ENCODE measurements at regions not wholly inside any gene's neighbourhood (a gene's known extent, or its start where the extent isn't known, plus 50 kb on each side); places are given as distances from the start of the nearest gene placed in this dataset.
A peak's percentile ranks its signal among the peaks of the same experiment; 100 is the strongest.
"Not testable (repeated sequence)": the region's sequence is repeated elsewhere in the genome, so short reads cannot be mapped to it uniquely, and the experiment has no call there.

DNA sequence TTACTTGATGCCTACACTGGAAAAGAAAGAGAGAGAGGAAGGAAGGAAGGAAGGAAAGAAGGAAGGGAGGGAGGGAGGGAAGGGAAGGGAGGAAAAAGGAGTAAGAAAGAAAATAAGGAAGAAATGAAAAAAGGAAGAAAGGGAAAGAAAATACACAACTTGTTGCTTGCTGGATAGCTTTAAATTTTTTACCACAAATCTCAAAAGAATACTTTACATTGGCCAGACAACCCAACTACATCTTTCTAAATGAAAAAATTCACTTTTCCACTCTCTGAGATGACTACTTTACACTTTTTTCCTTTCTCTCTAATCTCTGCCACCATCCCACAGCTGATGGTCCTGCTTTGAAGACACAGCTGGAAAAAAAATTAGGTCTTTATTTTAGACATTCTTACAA lies 228.9 kb upstream of the FAM78B start:
- no peak for DNase-seq

DNA sequence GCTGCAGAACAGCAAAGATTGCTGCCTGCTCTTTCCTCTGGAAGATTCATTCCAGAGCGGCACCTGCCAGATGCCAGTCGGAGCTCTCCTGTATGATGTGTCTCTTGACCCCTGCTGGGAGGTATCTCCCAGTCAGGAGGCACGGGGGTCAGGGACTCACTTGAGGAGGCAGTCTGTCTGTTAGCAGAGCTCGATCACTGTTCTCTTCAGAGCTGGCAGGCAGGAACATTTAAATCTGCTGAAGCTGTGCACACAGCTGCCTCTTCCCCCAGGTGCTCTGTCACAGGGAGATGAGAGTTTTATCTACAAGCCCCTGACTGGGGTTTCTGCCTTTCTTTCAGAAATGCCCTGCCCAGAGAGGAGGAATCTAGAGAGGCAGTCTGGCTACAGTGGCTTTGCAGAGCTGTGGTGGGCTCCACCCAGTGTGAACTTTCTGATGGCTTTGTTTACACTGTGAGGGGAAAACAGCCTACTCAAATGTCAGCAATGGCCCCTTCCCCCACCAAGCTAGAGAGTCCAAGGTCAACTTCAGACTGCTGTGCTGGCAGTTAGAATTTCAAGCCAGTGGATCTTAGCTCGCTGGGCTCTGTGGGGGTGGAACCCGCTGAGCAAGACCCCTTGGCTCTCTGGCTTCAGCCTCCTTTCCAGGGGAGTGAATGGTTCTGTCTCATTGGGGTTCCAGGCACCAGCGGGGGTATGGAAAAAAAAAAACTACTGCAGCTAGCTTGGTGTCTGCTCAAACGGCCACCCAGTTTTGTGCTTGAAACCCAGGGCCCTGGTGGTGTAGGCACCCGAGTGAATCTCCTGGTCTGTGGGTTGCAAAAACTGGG lies 242.7 kb upstream of the FAM78B start:
- not testable (repeated sequence) for DNase-seq

DNA sequence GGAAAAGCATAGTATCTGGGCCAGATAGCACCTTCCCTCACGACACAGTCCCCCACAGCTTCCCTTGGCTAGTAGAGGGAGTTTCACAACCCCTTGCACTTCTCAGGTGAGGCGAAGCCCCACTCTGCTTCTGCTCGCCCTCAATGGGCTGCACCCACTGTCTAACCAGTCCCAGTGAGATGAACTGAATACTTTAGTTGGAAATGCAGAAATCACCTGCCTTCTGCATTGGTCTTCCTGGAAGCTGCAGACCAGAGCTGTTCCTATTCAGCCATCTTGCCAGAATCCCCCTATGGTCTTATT lies 243.2 kb upstream of the FAM78B start:
- no peak for DNase-seq

DNA sequence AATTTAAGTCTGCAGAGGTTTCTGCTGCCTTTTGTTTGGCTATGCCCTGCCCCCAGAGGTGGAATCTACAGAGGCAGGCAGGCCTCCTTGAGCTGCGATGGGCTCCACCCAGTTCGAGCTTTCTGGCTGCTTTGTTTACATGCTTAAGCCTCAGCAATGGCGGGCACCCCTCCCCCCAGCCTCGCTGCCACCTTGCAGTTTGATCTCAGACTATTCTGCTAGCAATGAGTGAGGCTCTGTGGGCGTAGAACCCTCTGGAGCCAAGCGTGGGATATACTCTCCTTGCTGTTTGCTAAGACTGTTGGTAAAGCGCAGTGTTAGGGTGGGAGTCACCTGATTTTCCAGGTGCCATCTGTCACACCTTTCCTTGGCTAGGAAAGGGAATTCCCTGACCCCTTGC lies 250.0 kb upstream of the FAM78B start:
- not testable (repeated sequence) for DNase-seq

DNA sequence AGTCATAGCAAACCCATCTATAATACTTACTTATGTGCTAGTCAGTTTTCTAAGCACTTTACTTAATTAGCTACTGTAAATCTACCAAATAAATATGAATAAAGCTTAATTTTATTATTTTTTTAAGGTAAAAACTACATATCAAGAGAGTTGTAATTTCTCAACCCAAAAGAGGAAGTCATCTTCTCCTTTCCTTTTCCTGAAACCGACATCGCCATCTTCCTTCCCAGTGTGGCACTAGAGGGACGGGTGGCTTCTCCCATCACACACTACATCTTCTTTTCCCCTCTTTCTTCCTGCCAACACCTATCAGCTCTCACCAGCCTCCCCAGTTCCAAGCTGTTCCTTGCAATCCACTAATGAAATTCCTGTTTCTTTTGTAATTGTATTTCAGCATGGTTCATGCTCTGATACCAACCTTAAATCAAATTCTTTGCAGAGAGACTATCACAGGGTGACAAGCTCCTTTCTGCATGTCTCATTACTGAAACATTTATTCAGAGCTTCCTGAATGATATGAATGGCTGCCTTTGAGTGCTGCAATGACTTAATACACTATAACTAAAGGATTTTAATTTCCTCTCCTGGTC lies 251.6 kb upstream of the FAM78B start:
- no peak for DNase-seq

DNA sequence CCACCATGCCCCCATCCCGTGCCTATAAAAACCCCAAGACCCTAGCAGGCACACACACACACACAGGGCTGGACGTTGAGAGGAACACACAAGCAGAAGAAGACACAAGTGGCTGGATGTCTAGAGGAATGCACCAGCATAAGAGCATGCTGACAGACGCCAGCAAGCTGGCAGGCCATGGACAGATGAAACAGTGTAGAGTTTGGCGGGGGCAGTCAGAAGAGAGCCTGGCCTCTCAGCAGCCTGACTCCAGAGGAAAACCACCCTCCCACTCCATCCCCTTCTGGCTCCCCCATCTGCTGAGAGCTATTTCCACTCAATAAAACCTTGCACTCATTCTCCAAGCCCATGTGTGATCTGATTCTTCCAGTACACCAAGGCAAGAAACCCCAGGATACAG lies 255.8 kb upstream of the FAM78B start:
- DNase-seq = not testable (repeated sequence)

DNA sequence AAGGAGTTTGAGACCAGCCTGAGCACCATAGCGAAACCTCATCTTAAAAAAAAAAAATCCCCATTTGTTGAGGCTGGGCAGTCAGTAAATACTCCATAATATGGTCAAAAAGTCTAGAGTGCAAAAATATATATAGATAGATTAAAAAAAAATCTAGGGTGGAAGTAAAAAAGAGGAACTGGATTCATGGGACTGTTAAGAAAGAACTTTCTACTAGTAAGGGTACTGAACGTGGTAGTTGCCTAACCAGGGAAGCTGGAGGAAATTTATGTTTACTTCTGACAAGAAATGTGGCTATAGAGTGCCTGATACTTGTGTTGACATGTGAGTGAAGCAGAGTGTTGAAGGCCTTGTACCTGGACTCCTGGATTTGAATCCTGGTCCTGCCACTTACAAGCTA lies 265.9 kb upstream of the FAM78B start:
- no peak for DNase-seq

DNA sequence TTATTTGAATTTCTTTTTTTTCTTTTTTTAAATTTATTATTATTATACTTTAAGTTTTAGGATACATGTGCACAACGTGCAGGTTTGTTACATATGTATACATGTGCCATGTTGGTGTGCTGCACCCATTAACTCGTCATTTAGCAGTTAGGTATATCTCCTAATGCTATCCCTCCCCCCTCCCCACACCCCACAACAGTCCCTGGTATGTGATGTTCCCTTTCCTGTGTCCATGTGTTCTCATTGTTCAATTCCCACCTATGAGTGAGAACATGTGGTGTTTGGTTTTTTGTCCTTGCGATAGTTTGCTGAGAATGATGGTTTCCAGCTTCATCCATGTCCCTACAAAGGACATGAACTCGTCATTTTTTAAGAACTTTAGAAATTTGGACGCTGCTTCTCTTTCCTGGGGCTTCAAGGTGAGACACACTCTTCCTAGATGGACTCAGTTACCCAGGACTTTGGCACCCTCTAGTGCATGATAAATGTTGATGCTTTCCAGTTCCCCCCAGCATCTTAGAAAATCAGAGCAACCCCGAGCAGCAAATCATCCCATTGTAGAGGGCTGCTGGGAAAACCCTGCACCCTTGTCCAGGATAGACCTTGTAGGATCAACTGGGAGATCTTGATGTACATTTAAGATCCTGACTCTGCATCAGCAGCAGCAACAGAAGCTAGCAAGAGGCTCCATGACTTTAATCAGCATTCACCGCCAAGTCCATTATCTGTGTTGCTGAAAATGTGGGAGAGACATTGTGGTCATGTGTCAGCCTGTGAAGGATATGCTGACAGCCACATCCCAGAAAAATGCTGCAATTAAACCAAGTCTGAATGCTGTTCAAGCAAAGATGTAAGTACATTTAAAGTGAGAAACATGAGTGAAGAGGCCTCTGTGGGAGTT lies 266.9 kb upstream of the FAM78B start:
- peak; percentile 49 for DNase-seq

DNA sequence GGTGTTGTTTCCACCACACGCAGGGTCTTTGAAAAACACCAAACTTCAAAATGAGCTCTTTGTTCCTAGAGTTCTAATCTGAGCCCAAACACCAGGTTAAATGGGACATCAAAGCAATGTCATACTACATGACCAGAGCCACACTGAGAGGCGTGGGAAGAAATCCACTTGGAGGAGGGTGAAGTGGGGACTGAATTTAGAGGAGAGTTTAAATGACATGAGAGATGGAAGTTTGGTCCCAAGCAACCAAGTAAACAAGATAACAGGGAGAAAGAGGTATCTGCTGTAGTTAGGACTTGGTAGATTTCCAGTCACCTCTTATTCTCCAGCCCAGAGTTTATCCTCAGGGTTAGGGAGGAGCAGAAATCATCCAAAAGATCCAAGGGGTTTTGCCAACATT lies 290.9 kb upstream of the FAM78B start:
- no peak for DNase-seq

DNA sequence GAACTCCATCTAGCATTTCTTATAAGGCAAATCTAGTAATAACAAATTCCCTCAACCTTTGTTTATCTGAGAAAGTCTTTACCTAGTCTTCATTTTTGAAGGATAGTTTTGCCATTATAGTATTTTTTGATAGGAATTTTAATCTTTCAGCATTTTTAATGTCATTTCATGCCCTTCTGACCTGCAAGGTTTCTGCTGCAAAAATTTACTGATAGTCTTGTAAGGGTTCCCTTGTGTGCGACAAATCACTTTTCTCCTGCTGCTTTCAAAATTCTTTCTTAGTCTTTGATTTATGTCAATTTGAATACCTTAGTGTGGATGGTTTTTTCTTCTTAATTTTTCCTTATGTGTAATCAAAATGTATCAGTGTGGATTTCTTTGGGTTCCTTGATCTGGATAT lies 297.5 kb upstream of the FAM78B start:
- no peak for DNase-seq

DNA sequence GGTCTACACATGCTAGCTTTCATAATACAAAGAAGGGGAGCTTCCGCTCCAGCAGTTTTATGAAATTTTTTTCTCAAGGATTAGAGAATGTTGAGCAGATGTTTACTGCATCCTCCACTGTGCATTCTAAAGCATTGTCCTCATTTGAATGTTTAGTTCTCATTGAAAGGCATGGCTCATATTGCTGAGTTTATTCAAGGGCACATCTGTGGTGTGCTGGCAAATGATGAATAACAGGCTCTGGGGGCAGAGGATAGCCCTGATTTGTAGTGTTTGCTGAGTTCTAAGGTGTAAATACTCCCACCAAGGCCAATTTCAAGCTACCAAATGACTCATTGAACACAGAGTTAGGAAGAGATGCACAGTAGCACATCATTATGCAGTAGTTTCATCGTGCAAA lies 303.2 kb upstream of the FAM78B start:
- DNase-seq = no peak

DNA sequence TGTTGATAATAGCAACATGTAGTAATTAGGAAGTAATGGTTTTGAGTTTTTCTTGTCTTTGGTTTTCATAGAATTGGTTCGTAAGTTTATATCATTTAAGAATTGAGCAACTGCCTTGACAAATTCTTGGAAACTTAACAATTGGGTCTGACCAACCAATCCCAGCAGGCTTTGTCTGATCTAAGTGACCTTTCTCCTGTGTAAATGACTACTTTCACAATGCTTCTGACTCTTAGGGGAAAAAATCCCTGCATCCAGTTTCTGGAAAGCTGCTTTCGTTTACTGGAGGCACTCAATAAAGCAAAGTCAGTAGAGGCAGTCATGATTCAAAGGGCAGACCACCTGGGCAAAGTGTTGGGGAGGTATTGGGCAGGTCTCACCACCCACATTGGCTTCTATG lies 303.6 kb upstream of the FAM78B start:
- no peak for DNase-seq

DNA sequence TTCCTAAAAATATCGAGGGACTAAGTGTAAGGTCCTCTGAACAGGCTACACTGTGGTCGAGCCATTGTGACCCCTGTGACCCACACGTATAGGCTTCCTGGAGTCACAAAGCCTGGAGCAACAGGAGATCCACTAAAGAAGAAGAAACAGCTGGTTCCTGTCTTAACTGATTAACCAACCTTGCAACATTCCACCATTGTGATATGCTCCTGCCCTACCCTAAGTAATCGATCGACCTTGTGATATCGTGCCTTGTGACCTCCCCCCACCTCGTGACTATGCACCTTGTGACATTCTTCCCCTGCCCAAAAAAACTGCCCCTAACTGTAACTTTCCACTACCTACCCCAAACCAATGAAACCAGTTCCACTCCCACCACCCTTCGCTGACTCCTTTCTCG lies 304.6 kb upstream of the FAM78B start:
- no peak for DNase-seq

DNA sequence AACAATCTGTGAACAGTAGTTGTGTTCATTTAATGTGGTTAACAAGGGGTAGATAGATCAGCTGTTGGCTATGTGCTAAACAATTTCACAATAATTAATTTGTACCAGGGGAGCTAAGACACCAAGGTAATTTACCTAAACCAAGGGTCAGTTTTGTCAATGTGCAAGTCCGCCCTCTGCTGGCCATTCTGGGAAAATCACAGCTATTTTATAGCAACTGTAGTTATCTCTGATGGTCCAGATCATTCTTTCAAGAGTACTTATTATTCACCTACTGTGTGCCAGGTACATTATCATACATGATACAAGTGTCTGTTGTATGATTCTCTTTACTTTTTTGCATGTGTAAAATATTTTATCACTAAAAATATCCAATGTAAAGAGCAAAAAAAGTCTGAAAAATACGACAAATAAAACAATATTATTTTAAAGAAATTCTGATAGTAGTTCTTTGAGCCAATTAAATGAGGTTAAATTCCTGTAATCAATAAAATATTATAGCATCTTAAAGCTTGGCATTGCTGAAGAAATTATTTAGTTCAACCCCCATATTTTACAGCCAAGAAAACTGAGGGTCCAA lies 312.3 kb upstream of the FAM78B start:
- DNase-seq = no peak

DNA sequence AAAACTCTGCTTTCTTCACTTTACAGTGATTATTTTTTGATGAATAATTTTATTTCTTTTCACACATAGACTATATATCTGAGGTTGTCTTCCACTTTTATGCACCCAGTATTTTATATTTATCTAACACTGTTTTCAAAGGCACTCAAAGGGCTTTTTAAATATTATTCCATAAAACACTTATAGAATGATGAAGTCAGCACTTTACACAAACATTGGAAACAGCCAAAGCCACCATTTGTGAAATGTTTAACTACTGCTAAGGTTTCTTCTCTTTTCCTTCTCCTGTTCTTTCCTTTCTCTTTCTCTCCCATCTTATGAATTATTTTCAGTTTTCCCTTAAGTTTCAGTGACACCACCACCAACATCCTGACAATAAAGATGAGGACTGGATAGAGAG lies 317.7 kb upstream of the FAM78B start:
- DNase-seq = no peak

DNA sequence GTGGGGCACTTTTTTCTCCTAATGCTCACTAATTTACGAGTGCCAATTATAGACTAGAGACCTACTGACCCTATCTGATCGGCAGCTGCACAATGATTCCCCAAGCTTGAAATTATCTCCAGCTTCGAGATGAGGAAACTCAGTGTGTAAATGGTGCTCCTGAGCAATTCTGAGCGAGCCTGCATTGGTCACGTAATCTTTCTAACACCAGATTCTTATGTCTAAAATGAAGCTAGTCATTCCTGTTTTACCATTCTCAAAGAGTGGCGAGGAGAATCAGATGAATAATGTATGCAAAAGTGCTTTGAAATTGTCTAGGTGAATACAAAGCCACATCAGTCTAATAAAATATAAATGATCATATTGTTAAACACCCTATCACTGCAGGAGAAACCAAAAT lies 318.1 kb upstream of the FAM78B start:
- no peak for DNase-seq

DNA sequence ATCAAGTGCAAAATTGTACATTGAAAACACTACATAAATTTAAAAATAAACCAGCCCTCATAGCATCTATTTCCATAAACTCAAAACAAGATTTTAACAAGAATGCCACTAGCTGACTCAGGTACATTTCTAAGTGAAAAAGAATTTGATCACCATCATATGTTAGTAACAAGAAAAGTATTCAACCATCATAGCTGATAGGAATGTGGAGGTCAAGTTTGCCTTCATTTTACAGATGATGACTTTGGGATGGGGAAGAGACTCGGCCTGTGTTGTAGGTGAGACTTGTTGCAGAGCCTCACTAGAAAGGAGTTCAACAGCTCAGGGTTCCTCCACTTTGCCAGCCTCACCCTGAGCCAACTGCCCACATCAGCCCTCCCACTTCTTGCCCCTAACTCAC lies 318.8 kb upstream of the FAM78B start:
- no peak for DNase-seq

DNA sequence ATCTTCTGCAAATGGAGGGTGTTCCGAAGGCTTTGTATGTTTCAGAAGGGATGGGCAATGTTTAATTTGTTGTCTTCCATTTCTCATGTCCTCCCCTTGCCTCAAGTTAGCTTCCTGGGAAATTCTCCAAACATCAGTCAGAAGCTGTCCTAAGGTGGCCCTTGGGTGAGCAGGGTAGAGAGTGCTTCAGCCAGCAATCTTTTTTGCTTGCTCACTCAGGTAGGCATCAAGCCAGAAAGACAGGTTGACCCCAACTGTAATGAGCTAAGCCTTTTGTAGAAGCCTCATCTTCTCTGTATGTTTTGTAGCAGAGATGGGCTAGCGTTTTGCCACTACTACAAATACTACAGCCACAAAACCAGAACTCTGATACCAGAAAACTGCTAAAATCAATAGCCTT lies 321.5 kb upstream of the FAM78B start:
- no peak for DNase-seq

DNA sequence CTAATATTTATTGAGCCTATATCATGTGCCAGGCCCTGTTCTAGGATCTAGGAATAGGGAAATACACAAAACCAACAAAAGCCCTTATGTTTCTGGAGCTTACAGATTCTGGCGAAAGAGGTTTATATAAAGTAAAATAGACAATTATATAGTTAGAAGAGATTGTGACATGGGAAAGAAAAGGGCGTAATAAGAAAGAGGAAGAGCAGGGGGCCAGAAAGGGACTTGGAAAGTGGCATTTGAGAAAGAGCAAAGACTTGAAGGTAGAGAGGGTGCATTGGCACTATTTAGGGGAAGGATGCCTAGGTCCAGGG lies 322.5 kb upstream of the FAM78B start:
- no peak for DNase-seq

DNA sequence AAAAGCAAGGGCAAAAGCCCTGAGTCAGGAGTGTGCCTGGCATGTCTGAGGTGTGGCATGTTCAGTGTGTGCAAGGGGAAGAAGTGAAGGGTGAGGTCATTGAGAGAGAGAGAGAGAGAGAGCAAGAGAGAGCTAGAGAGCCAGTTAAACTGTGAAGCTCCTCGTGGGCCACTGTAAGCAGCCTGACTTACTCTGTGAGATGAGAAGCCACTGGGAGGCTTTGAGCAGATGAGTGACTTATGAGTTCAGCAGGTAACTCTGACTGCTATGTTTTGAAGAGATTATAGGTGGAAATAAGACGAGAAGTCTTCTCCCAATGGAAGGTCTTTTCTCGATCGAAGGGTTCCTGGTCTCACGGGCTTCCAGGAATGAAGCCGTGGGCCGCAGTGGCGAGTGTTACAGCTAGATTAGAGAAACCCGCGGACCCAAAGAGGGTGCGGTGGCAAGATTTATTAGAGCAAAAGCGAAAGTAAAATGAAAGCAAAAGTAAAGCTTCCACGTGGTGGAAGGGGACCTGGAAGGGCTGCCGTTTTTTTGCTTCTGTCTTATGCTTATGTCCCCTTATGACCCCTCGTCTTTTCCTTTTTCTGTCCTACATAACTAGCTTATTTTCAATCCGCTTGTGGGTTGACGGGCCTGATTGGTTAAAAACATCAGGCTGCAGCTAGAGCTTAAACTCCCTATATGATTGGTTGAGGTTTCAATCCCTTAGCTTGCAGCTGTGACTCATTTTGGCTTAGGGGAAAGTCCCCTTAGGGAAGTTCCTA lies 323.1 kb upstream of the FAM78B start:
- no peak for DNase-seq

DNA sequence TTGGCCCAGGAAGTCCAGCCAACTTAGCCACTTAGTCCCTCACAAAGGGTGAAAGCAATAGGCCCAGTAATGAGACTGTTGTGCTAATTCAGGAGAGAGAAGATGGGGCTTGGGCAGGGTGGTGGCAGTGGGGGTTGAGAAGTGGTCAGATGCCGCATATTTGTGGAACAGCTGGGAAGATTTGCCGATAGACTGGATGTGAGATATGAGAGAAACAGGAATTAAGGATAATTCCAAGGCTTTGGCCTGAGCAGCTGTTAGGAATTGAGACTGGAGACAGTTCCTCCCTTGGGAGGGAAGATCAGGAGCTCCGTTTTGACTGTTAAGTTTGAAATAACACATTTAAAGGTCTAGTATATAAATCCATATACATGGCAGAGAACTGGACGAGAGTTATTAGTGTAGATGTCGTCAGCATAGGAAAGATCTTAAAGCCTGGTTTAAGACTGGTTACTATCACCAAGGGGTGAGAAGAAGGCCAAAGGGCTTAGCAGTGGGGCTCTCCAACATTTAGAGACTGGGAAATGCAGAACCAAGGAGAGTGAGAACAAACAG lies 323.7 kb upstream of the FAM78B start:
- DNase-seq = no peak

DNA sequence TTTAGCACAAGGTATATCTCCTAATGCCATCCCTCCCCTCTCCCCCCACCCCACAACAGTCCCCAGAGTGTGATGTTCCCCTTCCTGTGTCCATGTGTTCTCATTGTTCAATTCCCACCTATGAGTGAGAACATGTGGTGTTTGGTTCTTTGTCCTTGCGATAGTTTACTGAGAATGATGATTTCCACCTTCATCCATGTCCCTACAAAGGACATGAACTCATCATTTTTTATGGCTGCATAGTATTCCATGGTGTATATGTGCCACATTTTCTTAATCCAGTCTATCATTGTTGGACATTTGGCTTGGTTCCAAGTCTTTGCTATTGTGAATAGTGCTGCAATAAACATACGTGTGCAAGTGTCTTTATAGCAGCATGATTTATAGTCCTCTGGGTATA lies 327.0 kb upstream of the FAM78B start:
- DNase-seq = not testable (repeated sequence)

DNA sequence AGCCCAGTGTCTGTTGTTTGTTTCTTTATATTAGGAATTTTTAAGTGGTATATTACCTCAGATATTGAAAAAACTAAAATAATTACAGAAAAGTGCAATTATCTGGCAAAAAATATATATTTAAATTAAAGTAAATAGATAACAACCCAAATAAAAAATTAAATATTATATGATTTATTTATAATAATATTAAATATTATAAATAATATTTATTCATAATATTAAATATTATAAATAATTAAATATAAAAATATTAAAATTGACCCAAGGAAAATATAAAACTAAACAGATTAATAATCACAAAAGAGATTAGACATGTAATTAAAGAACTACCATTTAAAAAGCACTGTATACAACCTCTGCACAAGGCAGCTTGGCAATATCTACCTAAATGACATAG lies 331.9 kb upstream of the POGK start:
- no peak for DNase-seq

Measured in NCI-H524 treated with DMSO at 0.1 percent for 48 hours (cell line).